ENCODE measurements at regions not wholly inside any gene's neighbourhood (a gene's known extent, or its start where the extent isn't known, plus 50 kb on each side); places are given as distances from the start of the nearest gene placed in this dataset.

- WGBS, 3 donors: 88 to 91% (median 89%) methylated on average over 2 of the region's 2 CpGs
- intact Hi-C loops (cut with DNase I): no loop called here
- H3K4me3 ChIP-seq: no peak overlapping the region
- H3K36me3 ChIP-seq: no peaks in the 10 kb centered on the region
- no peak for DNase-seq
- H3K4me1 ChIP-seq (ENCODE audit: insufficient read depth): no peaks in the 10 kb centered on the region
- no peak for TF ChIP-seq CTCF (IDR thresholded peaks at IDR 0.05)
- no peak for TF ChIP-seq POLR2A (IDR thresholded peaks at IDR 0.05)
- no peak for TF ChIP-seq EP300 (IDR thresholded peaks at IDR 0.05)
- no peaks in the 10 kb centered on the region for H3K9me3 ChIP-seq
- no peaks in the 10 kb centered on the region for H3K27me3 ChIP-seq
- H3K27ac ChIP-seq: no peak overlapping the region
Measured at GRCh38 chrX:39971760-39972159, 126.0 kb downstream of the BCOR start.

GRCh38 chrX:39972340-39972739 is 125.4 kb downstream of the BCOR start:
- Histone ChIP-seq H3K27me3 (no peaks in the 10 kb centered on the region), H3K4me3 (no peak overlapping the region), H3K36me3 (no peaks in the 10 kb centered on the region), H3K27ac (no peak overlapping the region), H3K4me1 (ENCODE audit: insufficient read depth) (no peaks in the 10 kb centered on the region), H3K9me3 (no peaks in the 10 kb centered on the region)
- intact Hi-C loops (cut with DNase I): no loop called here
- DNase-seq: no peak
- 80 to 81% (median 81%) methylated on average over 7 of the region's 7 CpGs for WGBS, 3 donors
- TF ChIP-seq CTCF (IDR thresholded peaks at IDR 0.05) (no peak), POLR2A (IDR thresholded peaks at IDR 0.05) (no peak), EP300 (IDR thresholded peaks at IDR 0.05) (no peak)

- Histone ChIP-seq H3K4me3 (no peak overlapping the region), H3K27me3 (no peaks in the 10 kb centered on the region), H3K36me3 (no peaks in the 10 kb centered on the region), H3K9me3 (no peaks in the 10 kb centered on the region), H3K27ac (no peak overlapping the region), H3K4me1 (ENCODE audit: insufficient read depth) (no peaks in the 10 kb centered on the region)
- TF ChIP-seq POLR2A (IDR thresholded peaks at IDR 0.05): no peak
- no peak for TF ChIP-seq CTCF (IDR thresholded peaks at IDR 0.05)
- TF ChIP-seq EP300 (IDR thresholded peaks at IDR 0.05): no peak
- intact Hi-C loops (cut with DNase I): no loop called here
- 70 to 72% (median 71%) methylated on average over 8 of the region's 8 CpGs for WGBS, 3 donors
- DNase-seq: no peak
Measured at GRCh38 chrX:39973810-39974209, 123.9 kb downstream of the BCOR start.

- H3K4me1 ChIP-seq (ENCODE audit: insufficient read depth): no peaks in the 10 kb centered on the region
- intact Hi-C loops (cut with DNase I): no loop called here
- no peak for TF ChIP-seq CTCF (IDR thresholded peaks at IDR 0.05)
- TF ChIP-seq POLR2A (IDR thresholded peaks at IDR 0.05): no peak
- TF ChIP-seq EP300 (IDR thresholded peaks at IDR 0.05): no peak
- no peaks in the 10 kb centered on the region for H3K9me3 ChIP-seq
- H3K36me3 ChIP-seq: no peaks in the 10 kb centered on the region
- DNase-seq: no peak
- WGBS, 3 donors: 73 to 74% (median 74%) methylated on average over 6 of the region's 6 CpGs
- no peak overlapping the region for H3K4me3 ChIP-seq
- no peak overlapping the region for H3K27ac ChIP-seq
- no peaks in the 10 kb centered on the region for H3K27me3 ChIP-seq
Measured at GRCh38 chrX:39974270-39974669, 123.5 kb downstream of the BCOR start.

All from ovary (tissue), 7 donors.